ENCODE measurements at regions not wholly inside any gene's neighbourhood (a gene's known extent, or its start where the extent isn't known, plus 50 kb on each side); places are given as distances from the start of the nearest gene placed in this dataset.

DNA sequence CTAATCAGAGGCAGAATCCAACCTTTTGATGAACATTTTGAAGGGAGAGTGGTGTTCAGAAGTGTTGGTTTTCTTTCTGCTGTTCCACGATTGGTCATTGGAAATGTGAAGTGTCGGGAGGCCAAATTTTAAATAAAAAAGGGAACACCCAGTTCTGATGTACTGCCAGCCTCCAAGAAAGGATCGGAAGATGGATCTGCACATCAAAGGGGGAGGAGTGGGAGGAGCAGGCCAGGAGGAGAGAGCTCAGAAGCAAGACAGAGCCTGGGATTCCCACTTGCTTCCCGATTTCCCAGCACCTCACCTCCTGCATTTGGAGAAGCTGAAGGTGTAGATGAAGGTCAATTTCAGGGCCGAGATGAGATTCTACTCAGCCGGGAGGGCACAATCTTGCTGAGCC is 55.9 kb upstream of the NAA20 start:
- intact Hi-C loops (cut with micrococcal nuclease), result no loop called here
- no peak overlapping the region for H3K27ac Mint-ChIP-seq
- no peaks in the 10 kb centered on the region for H3K9me3 Mint-ChIP-seq
- Histone ChIP-seq H3K4me3 (ENCODE audit: low read length) (no peak overlapping the region), H3K9me3 (ENCODE audit: control insufficient read depth, insufficient read depth, low read length) (no peaks in the 10 kb centered on the region), H3K4me1 (ENCODE audit: control insufficient read depth, insufficient read depth, low read length) (no peaks in the 10 kb centered on the region), H3K27ac (ENCODE audit: low read length) (no peak overlapping the region), H3K27me3 (ENCODE audit: control insufficient read depth, insufficient read depth, low read length) (no peaks in the 10 kb centered on the region), H3K36me3 (ENCODE audit: control insufficient read depth, insufficient read depth, low read length) (no peaks in the 10 kb centered on the region)
- no peaks in the 10 kb centered on the region for H3K36me3 Mint-ChIP-seq
- 85% methylated on average over 5 of the region's 6 CpGs for WGBS (ENCODE audit: insufficient coverage)
- ATAC-seq (no peak), DNase-seq (no peak)
- H3K4me1 Mint-ChIP-seq, result no peaks in the 10 kb centered on the region
- TF ChIP-seq, protein P1, sequence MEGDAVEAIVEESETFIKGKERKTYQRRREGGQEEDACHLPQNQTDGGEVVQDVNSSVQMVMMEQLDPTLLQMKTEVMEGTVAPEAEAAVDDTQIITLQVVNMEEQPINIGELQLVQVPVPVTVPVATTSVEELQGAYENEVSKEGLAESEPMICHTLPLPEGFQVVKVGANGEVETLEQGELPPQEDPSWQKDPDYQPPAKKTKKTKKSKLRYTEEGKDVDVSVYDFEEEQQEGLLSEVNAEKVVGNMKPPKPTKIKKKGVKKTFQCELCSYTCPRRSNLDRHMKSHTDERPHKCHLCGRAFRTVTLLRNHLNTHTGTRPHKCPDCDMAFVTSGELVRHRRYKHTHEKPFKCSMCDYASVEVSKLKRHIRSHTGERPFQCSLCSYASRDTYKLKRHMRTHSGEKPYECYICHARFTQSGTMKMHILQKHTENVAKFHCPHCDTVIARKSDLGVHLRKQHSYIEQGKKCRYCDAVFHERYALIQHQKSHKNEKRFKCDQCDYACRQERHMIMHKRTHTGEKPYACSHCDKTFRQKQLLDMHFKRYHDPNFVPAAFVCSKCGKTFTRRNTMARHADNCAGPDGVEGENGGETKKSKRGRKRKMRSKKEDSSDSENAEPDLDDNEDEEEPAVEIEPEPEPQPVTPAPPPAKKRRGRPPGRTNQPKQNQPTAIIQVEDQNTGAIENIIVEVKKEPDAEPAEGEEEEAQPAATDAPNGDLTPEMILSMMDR (IDR thresholded peaks at IDR 0.05), result no peak
- peaks cover 6 to 7% of the 10 kb centered on the region in 2 donors for H3K27me3 Mint-ChIP-seq (ENCODE audit: low read depth in 2 of 2)
- H3K4me3 Mint-ChIP-seq, result no peak overlapping the region

GRCh38 chr20:19962958-19963357 is 54.2 kb upstream of the NAA20 start:
- no peaks in the 10 kb centered on the region for H3K9me3 ChIP-seq (ENCODE audit: control insufficient read depth, insufficient read depth, low read length)
- intact Hi-C loops (cut with micrococcal nuclease), result no loop called here
- Mint-ChIP-seq H3K4me1 (peaks cover under 1% of the 10 kb centered on the region in 2 donors), H3K36me3 (no peaks in the 10 kb centered on the region), H3K27ac (no peak overlapping the region), H3K27me3 (ENCODE audit: low read depth in 2 of 2) (peaks cover 6 to 7% of the 10 kb centered on the region in 2 donors), H3K4me3 (no peak overlapping the region), H3K9me3 (no peaks in the 10 kb centered on the region)
- no peaks in the 10 kb centered on the region for H3K4me1 ChIP-seq (ENCODE audit: control insufficient read depth, insufficient read depth, low read length)
- H3K27me3 ChIP-seq (ENCODE audit: control insufficient read depth, insufficient read depth, low read length), result no peaks in the 10 kb centered on the region
- H3K4me3 ChIP-seq (ENCODE audit: low read length), result no peak overlapping the region
- DNase-seq (no peak), ATAC-seq (no peak)
- TF ChIP-seq, protein P1 (IDR thresholded peaks at IDR 0.05), result no peak
- 95% methylated on average over 4 of the region's 6 CpGs for WGBS (ENCODE audit: insufficient coverage)
- no peaks in the 10 kb centered on the region for H3K36me3 ChIP-seq (ENCODE audit: control insufficient read depth, insufficient read depth, low read length)
- no peak overlapping the region for H3K27ac ChIP-seq (ENCODE audit: low read length)

GRCh38 chr20:19964289-19965265 is 52.6 kb upstream of the NAA20 start:
- Histone ChIP-seq H3K27me3 (ENCODE audit: control insufficient read depth, insufficient read depth, low read length) (no peaks in the 10 kb centered on the region), H3K4me3 (ENCODE audit: low read length) (no peak overlapping the region), H3K4me1 (ENCODE audit: control insufficient read depth, insufficient read depth, low read length) (peaks cover 10% of the 10 kb centered on the region), H3K9me3 (ENCODE audit: control insufficient read depth, insufficient read depth, low read length) (no peaks in the 10 kb centered on the region), H3K36me3 (ENCODE audit: control insufficient read depth, insufficient read depth, low read length) (no peaks in the 10 kb centered on the region), H3K27ac (ENCODE audit: low read length) (no peak overlapping the region)
- peaks cover 9 to 12% of the 10 kb centered on the region in 2 donors for H3K4me1 Mint-ChIP-seq
- no peak for ATAC-seq
- H3K9me3 Mint-ChIP-seq, result no peaks in the 10 kb centered on the region
- TF ChIP-seq, protein P1 (IDR thresholded peaks at IDR 0.05), result no peak
- intact Hi-C loops (cut with micrococcal nuclease), result no loop called here
- H3K27ac Mint-ChIP-seq, result no peak overlapping the region
- 85% methylated on average over 14 of the region's 15 CpGs for WGBS (ENCODE audit: insufficient coverage)
- peaks cover 7 to 8% of the 10 kb centered on the region in 2 donors for H3K27me3 Mint-ChIP-seq (ENCODE audit: low read depth in 2 of 2)
- DNase-seq, result no peak
- H3K36me3 Mint-ChIP-seq, result no peaks in the 10 kb centered on the region
- H3K4me3 Mint-ChIP-seq, result no peak overlapping the region

All from natural killer cell (primary cell).